Keratinocyte (primary cell): ENCODE measurements at regions not wholly inside any gene's neighbourhood (a gene's known extent, or its start where the extent isn't known, plus 50 kb on each side); places are given as distances from the start of the nearest gene placed in this dataset.

Source experiments
- DNase-seq: peaks from one replicate; pipeline ENCODE4 v3.0.0-alpha.2; 2011; ENCODE audit warnings: low read depth, missing footprints, low spot score
- FAIRE-seq: peaks from 2 replicates; lab custom pipeline; 2011; peaks lifted over from hg19 to GRCh38; lab: Jason Lieb, UNC
- H2AFZ ChIP-seq: 2 replicates; pipeline ENCODE4 v1.6.0; 2012; ENCODE audit warnings: low read length, control low read depth, inconsistent platforms; ENCODE audit not compliant: control insufficient read depth
- H3K27ac ChIP-seq: 2 replicates; pipeline ENCODE4 v1.5.1; 2011; ENCODE audit warnings: low read length; ENCODE audit not compliant: control insufficient read depth, insufficient read depth
- H3K27me3 ChIP-seq: 3 replicates; pipeline ENCODE4 v1.6.0; 2011; ENCODE audit warnings: low read length; ENCODE audit not compliant: control insufficient read depth, insufficient read depth; ENCODE audit errors: extremely low read depth
- H3K36me3 ChIP-seq, 2 experiments: 2 replicates in 1 of 2; 3 replicates in 1 of 2; pipeline ENCODE4 v1.5.1; 2011; ENCODE audit warnings: low read length in 2 of 2, mild to moderate bottlenecking in 1 of 2; ENCODE audit not compliant: control insufficient read depth in 2 of 2, insufficient read depth in 2 of 2; ENCODE audit errors: extremely low read depth in 1 of 2
- H3K4me1 ChIP-seq: 3 replicates; pipeline ENCODE4 v1.5.1; 2011; ENCODE audit warnings: low read length; ENCODE audit not compliant: control insufficient read depth, insufficient read depth; ENCODE audit errors: extremely low read depth
- H3K4me2 ChIP-seq: 3 replicates; pipeline ENCODE4 v1.6.0; 2011; ENCODE audit warnings: low read depth, low read length; ENCODE audit not compliant: control insufficient read depth, insufficient read depth; ENCODE audit errors: extremely low read depth
- H3K4me3 ChIP-seq, 3 experiments: fragments of 200-600 bp in 1 of 3; sonication (generic) in 1 of 3; 2 replicates in 2 of 3; 3 replicates in 1 of 3; pipeline ENCODE4 v1.5.1; 2011 to 2016; ENCODE audit warnings: low read length in 3 of 3, mild to moderate bottlenecking in 3 of 3, control low read depth in 2 of 3, inconsistent platforms in 1 of 3, low read depth in 1 of 3, mixed read lengths in 1 of 3, mixed run types in 1 of 3, moderate library complexity in 1 of 3; ENCODE audit not compliant: control insufficient read depth in 2 of 3, insufficient read depth in 2 of 3; ENCODE audit errors: extremely low read depth in 1 of 3
- H3K79me2 ChIP-seq: 2 replicates; pipeline ENCODE4 v1.6.0; 2012; ENCODE audit warnings: low read length; ENCODE audit not compliant: control insufficient read depth, insufficient read depth
- H3K9ac ChIP-seq: 3 replicates; pipeline ENCODE4 v1.6.0; 2011; ENCODE audit warnings: low read length; ENCODE audit not compliant: control insufficient read depth, insufficient read depth; ENCODE audit errors: extremely low read depth
- H3K9me1 ChIP-seq: 3 replicates; pipeline ENCODE4 v1.6.0; 2011; ENCODE audit warnings: low read length; ENCODE audit not compliant: control insufficient read depth, insufficient read depth; ENCODE audit errors: extremely low read depth
- H3K9me3 ChIP-seq: 2 replicates; pipeline ENCODE4 v1.5.1; 2012; ENCODE audit warnings: low read depth, low read length; ENCODE audit not compliant: control insufficient read depth
- H4K20me1 ChIP-seq: 3 replicates; pipeline ENCODE4 v1.6.0; 2011; ENCODE audit warnings: low read length; ENCODE audit not compliant: control insufficient read depth, insufficient read depth; ENCODE audit errors: extremely low read depth
- EZH2 ChIP-seq: IDR thresholded peaks from one replicate; pipeline ENCODE4 v1.6.1; 2012; ENCODE audit warnings: inconsistent platforms, mild to moderate bottlenecking, low read length, moderate library complexity
- dilution Hi-C: fragments of 300-500 bp; cut with MboI; formaldehyde crosslinking; loops from one replicate; pipeline ENCODE4 v1.7.0; 2020; ENCODE audit warnings: low sequenced_read_pairs; ENCODE audit not compliant: extremely low pct_ligation_motif_present
- TF ChIP-seq, protein P1 (sequence below), 3 experiments: IDR thresholded peaks in 1 of 3; conservative IDR thresholded peaks in 1 of 3; optimal IDR thresholded peaks in 1 of 3; 2 replicates in 2 of 3; 3 replicates in 1 of 3; pipeline versions ENCODE3 to v1.5.1; 2011; ENCODE audit warnings: low read length in 3 of 3, mild to moderate bottlenecking in 3 of 3, moderate library complexity in 2 of 3, control low read depth in 1 of 3, inconsistent platforms in 1 of 3; ENCODE audit not compliant: insufficient read depth in 2 of 3; ENCODE audit errors: extremely low read depth in 1 of 3

DNA sequence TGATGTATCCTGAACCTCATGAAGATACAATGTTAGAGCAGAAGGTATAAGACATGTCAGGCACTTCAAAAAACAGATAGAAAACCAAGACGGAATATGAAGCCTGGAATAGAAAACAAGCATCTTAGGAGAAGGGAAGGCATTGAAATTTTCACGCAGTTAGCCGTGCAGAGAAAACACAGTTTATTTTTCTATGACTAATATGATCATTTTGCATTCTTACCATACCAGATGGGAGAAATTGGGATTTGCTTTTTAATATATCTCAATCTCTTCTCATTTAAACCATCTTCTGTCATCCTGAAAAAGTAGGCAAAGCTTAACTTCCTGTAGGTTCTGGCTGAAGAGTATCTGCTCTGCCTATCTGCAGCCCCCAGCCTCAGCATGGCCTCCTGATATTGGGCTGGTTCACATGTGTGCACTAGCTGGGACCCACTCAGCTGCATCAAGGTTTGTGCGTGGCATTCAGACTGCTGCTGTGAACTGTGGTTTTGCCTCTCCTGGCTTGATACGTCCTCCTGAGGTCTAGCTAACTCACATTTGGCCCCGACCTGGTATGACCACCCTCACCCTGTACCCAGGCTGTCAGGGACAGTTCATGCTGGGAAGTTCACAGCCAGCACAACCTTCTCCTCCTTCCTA lies 392.5 kb upstream of the SASH1 start:
- no peak for FAIRE-seq
- no peak for DNase-seq
- H3K27ac ChIP-seq = no peak overlapping the region
- H2AFZ ChIP-seq = peak overlapping the region; percentile 57
- H3K36me3 ChIP-seq = no peaks in the 10 kb centered on the region
- no peaks in the 10 kb centered on the region for H4K20me1 ChIP-seq
- TF ChIP-seq EZH2 = no peak
- TF ChIP-seq, protein P1, sequence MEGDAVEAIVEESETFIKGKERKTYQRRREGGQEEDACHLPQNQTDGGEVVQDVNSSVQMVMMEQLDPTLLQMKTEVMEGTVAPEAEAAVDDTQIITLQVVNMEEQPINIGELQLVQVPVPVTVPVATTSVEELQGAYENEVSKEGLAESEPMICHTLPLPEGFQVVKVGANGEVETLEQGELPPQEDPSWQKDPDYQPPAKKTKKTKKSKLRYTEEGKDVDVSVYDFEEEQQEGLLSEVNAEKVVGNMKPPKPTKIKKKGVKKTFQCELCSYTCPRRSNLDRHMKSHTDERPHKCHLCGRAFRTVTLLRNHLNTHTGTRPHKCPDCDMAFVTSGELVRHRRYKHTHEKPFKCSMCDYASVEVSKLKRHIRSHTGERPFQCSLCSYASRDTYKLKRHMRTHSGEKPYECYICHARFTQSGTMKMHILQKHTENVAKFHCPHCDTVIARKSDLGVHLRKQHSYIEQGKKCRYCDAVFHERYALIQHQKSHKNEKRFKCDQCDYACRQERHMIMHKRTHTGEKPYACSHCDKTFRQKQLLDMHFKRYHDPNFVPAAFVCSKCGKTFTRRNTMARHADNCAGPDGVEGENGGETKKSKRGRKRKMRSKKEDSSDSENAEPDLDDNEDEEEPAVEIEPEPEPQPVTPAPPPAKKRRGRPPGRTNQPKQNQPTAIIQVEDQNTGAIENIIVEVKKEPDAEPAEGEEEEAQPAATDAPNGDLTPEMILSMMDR (optimal IDR thresholded peaks at IDR 0.05 in 1 of 3, IDR thresholded peaks at IDR 0.05 in 1 of 3, conservative IDR thresholded peaks at IDR 0.05 in 1 of 3; ENCODE audit: extremely low read depth in 1 of 3, insufficient read depth in 2 of 3, low read length in 3 of 3) = no peak
- H3K4me3 ChIP-seq = no peak overlapping the region
- H3K4me1 ChIP-seq = peaks cover 5% of the 10 kb centered on the region
- H3K79me2 ChIP-seq = no peaks in the 10 kb centered on the region
- no peak overlapping the region for H3K4me2 ChIP-seq
- no peak overlapping the region for H3K9ac ChIP-seq
- H3K9me1 ChIP-seq = no peaks in the 10 kb centered on the region
- dilution Hi-C loops = no loop called here
- H3K9me3 ChIP-seq = no peaks in the 10 kb centered on the region
- H3K27me3 ChIP-seq = no peaks in the 10 kb centered on the region

DNA sequence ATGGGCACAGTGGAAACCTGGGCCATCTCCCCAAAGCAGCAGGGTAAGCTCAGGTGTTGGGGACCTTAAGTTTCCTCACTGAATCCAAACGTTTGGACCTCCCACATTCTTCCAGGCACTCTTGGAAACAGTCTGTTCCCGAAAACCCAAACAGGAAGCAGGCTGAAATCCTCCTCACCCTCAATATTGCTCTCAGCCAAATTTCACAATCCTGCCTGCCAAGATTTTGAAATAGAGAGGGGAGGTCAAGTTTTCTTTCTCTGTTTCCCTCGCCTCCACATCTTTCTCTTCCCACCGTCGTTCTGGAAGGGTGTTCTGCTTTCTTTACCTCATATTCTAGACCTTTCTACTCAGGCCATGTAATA lies 392.0 kb upstream of the SASH1 start:
- Histone ChIP-seq H3K36me3 (no peaks in the 10 kb centered on the region), H4K20me1 (no peaks in the 10 kb centered on the region), H3K27me3 (no peaks in the 10 kb centered on the region), H3K79me2 (no peaks in the 10 kb centered on the region), H3K9me1 (no peaks in the 10 kb centered on the region), H3K4me1 (peaks cover 5% of the 10 kb centered on the region), H3K9me3 (no peaks in the 10 kb centered on the region), H3K4me3 (no peak overlapping the region), H2AFZ (peak overlapping the region; percentile 57), H3K27ac (no peak overlapping the region), H3K4me2 (no peak overlapping the region), H3K9ac (no peak overlapping the region)
- TF ChIP-seq, protein P1 (optimal IDR thresholded peaks at IDR 0.05 in 1 of 3, IDR thresholded peaks at IDR 0.05 in 1 of 3, conservative IDR thresholded peaks at IDR 0.05 in 1 of 3; ENCODE audit: extremely low read depth in 1 of 3, insufficient read depth in 2 of 3, low read length in 3 of 3) = no peak
- TF ChIP-seq EZH2 = no peak
- FAIRE-seq (peak; percentile 13), DNase-seq (no peak)
- dilution Hi-C loops = no loop called here
